KMS-11 (cell line): ENCODE measurements at regions not wholly inside any gene's neighbourhood (a gene's known extent, or its start where the extent isn't known, plus 50 kb on each side); places are given as distances from the start of the nearest gene placed in this dataset.

Source experiments
- H2AFZ ChIP-seq: fragments of 200-600 bp; sonication (generic); 2 replicates; pipeline ENCODE4 v1.6.1; 2016; ENCODE audit warnings: antibody characterized with exemption, mixed run types, low read depth
- H3K27ac ChIP-seq: fragments of 200-600 bp; sonication (generic); 2 replicates; pipeline ENCODE4 v1.6.1; 2016; ENCODE audit warnings: mild to moderate bottlenecking, mixed run types
- H3K27me3 ChIP-seq: fragments of 200-600 bp; sonication (generic); 2 replicates; pipeline ENCODE4 v1.6.1; 2017; ENCODE audit warnings: mild to moderate bottlenecking, low read depth, mixed run types, moderate library complexity; ENCODE audit not compliant: insufficient read depth
- H3K36me3 ChIP-seq: fragments of 200-600 bp; sonication (generic); 2 replicates; pipeline ENCODE4 v1.6.1; 2017; ENCODE audit warnings: mild to moderate bottlenecking, mixed run types; ENCODE audit not compliant: insufficient read depth
- H3K4me1 ChIP-seq: fragments of 200-600 bp; sonication (generic); 2 replicates; pipeline ENCODE4 v1.6.1; 2016; ENCODE audit warnings: mild to moderate bottlenecking, low read depth, mixed run types; ENCODE audit not compliant: poor library complexity, severe bottlenecking
- H3K4me2 ChIP-seq: fragments of 200-600 bp; sonication (generic); 2 replicates; pipeline ENCODE4 v1.7.0; 2016; ENCODE audit warnings: mild to moderate bottlenecking, mixed run types
- H3K4me3 ChIP-seq: fragments of 200-600 bp; sonication (generic); IDR thresholded peaks from 2 replicates; pipeline ENCODE4 v1.6.1; 2017; ENCODE audit warnings: low read depth, low read length, mixed read lengths; ENCODE audit not compliant: insufficient read depth
- H3K79me2 ChIP-seq: fragments of 200-600 bp; sonication (generic); 2 replicates; pipeline ENCODE4 v1.6.1; 2016; ENCODE audit warnings: low read depth, mixed run types; ENCODE audit not compliant: insufficient read depth
- H3K9ac ChIP-seq: fragments of 200-600 bp; sonication (generic); 2 replicates; pipeline ENCODE4 v1.6.1; 2016; ENCODE audit warnings: mild to moderate bottlenecking, mixed run types
- H4K20me1 ChIP-seq: fragments of 200-600 bp; sonication (generic); 2 replicates; pipeline ENCODE4 v1.6.1; 2016; ENCODE audit warnings: mild to moderate bottlenecking, mixed run types; ENCODE audit not compliant: insufficient read depth
- TF ChIP-seq, protein P1 (sequence below): fragments of 200-600 bp; sonication (generic); conservative IDR thresholded peaks from 2 replicates; pipeline ENCODE4 v1.6.1; 2017; ENCODE audit warnings: low read depth, mild to moderate bottlenecking, antibody characterized with exemption, low read length, moderate library complexity, mixed read lengths

DNA sequence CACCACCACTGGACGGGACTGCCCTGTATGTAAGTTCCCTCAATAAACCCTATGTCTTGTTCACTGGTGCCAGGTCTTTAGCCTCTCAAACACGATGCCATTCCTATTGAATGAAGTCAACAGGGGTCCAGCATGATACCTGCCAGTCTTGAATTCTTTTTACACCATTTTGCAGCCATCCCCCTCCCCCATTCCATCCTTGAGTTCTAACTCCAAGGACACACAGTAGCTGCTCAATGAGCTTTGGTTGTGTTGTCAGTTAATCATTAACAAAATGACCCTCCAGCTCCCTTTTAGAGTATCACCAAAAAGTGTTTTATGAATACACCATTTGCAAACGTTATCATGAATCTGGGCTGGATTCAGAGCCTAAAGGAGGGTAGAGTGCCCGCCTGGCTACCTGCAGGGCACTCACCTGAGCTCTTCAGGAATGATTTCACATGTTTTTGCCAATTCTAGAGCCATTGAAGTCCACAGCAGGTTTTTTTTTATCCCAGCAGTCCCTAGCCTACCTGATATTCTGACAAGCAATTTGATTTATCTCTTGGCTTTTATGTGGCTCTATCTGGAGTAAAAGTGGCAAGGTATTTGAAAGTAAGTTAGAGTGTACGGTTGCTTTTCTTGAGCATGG is 271.8 kb downstream of the SMARCA2 start:
- no peaks in the 10 kb centered on the region for H4K20me1 ChIP-seq
- H3K4me2 ChIP-seq = no peak overlapping the region
- no peaks in the 10 kb centered on the region for H3K36me3 ChIP-seq
- no peak overlapping the region for H2AFZ ChIP-seq
- no peaks in the 10 kb centered on the region for H3K79me2 ChIP-seq
- H3K4me3 ChIP-seq = no peak overlapping the region
- TF ChIP-seq, protein P1, sequence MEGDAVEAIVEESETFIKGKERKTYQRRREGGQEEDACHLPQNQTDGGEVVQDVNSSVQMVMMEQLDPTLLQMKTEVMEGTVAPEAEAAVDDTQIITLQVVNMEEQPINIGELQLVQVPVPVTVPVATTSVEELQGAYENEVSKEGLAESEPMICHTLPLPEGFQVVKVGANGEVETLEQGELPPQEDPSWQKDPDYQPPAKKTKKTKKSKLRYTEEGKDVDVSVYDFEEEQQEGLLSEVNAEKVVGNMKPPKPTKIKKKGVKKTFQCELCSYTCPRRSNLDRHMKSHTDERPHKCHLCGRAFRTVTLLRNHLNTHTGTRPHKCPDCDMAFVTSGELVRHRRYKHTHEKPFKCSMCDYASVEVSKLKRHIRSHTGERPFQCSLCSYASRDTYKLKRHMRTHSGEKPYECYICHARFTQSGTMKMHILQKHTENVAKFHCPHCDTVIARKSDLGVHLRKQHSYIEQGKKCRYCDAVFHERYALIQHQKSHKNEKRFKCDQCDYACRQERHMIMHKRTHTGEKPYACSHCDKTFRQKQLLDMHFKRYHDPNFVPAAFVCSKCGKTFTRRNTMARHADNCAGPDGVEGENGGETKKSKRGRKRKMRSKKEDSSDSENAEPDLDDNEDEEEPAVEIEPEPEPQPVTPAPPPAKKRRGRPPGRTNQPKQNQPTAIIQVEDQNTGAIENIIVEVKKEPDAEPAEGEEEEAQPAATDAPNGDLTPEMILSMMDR = no peak
- H3K9ac ChIP-seq = no peak overlapping the region
- H3K27me3 ChIP-seq = no peaks in the 10 kb centered on the region
- H3K27ac ChIP-seq = no peak overlapping the region
- H3K4me1 ChIP-seq = no peaks in the 10 kb centered on the region

DNA sequence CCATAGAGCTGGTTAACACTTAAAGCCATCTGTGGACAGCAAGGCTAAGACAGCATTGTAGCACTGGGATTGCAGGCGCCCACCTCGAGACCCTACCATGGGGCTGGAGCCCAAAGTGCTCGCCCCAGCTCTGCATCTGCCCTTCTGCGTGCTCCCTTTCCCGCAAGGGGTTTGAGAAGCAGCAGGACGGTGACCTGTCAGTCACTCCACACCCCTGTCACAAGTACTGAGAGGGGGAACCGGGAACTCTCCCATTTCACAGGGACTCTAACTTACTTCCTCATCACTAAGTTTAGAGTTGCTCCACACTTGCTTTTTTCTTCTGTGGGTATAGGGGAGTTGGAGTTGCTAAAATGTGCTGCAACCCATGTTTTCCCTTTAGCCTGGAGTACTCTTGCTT is 273.2 kb downstream of the SMARCA2 start:
- Histone ChIP-seq H2AFZ (no peak overlapping the region), H3K79me2 (no peaks in the 10 kb centered on the region), H3K27me3 (no peaks in the 10 kb centered on the region), H3K4me3 (no peak overlapping the region), H4K20me1 (no peaks in the 10 kb centered on the region), H3K36me3 (no peaks in the 10 kb centered on the region), H3K27ac (no peak overlapping the region), H3K4me1 (no peaks in the 10 kb centered on the region), H3K9ac (no peak overlapping the region), H3K4me2 (no peak overlapping the region)
- TF ChIP-seq, protein P1 = no peak

DNA sequence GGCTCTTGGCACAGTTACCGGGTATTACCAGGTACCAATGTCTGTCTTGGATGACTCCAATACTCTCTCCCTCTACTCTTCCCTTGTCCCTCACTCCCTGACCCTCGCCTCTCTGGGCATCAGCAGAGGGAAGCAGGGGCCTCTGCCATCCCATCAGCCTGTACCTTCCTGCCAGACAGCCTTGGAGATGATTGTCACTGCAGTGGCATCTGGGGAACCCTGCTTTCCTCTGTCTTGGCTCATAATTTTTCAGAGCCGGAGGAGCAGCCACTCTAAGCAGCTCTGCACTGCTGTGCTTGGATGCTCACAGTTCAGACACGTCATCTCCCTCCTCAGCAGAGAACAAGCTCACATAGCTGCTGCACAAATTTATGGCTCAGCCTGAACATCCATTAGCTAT is 274.1 kb downstream of the SMARCA2 start:
- no peaks in the 10 kb centered on the region for H3K79me2 ChIP-seq
- TF ChIP-seq, protein P1 = no peak
- H3K4me3 ChIP-seq = no peak overlapping the region
- no peak overlapping the region for H2AFZ ChIP-seq
- H4K20me1 ChIP-seq = no peaks in the 10 kb centered on the region
- no peaks in the 10 kb centered on the region for H3K36me3 ChIP-seq
- H3K4me2 ChIP-seq = no peak overlapping the region
- H3K27me3 ChIP-seq = no peaks in the 10 kb centered on the region
- H3K27ac ChIP-seq = no peak overlapping the region
- no peak overlapping the region for H3K9ac ChIP-seq
- no peaks in the 10 kb centered on the region for H3K4me1 ChIP-seq

DNA sequence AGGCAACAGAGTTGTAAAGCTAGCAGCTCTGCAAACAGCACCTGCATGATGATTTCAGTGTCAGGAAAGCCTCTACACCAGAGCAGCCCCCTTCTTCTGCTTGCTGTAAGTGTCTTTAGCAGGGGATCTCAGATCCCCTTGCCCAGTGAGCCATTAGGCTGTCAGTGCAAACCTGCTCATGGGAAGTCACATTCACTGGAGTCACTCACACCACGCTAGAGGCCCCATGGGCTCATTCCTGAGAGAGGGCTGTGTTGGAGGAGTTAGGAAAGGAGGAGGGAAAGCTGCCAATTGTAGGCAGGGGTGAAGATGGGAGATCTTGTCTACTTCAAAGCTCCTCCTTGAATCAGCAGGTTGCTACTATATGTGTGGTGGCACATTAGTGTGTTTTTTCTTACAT is 275.2 kb downstream of the SMARCA2 start:
- H3K4me1 ChIP-seq = no peaks in the 10 kb centered on the region
- no peaks in the 10 kb centered on the region for H3K27me3 ChIP-seq
- no peak overlapping the region for H3K27ac ChIP-seq
- H3K4me2 ChIP-seq = no peak overlapping the region
- no peak overlapping the region for H2AFZ ChIP-seq
- no peak overlapping the region for H3K9ac ChIP-seq
- TF ChIP-seq, protein P1 = no peak
- no peaks in the 10 kb centered on the region for H4K20me1 ChIP-seq
- no peaks in the 10 kb centered on the region for H3K36me3 ChIP-seq
- no peak overlapping the region for H3K4me3 ChIP-seq
- no peaks in the 10 kb centered on the region for H3K79me2 ChIP-seq
